Activated naive CD4-positive, alpha-beta T cell treated with anti-CD3 and anti-CD28 coated beads, Interleukin-2, amount 50 U/mL, for 72 hours (primary cell): ENCODE measurements at regions not wholly inside any gene's neighbourhood (a gene's known extent, or its start where the extent isn't known, plus 50 kb on each side); places are given as distances from the start of the nearest gene placed in this dataset.

Experiments used
- ATAC-seq, 2 donors: fragments of 150-1000 bp; cut with Tn5 transposase; 2 replicates each; pipeline ENCODE4 v1.10.0; 2021; ENCODE audit warnings: mild to moderate bottlenecking in 2 of 2, moderate library complexity in 2 of 2
- DNase-seq, 2 donors: peaks; one replicate each; pipeline ENCODE4 v3.0.0; 2021 to 2022; ENCODE audit warnings: low spot score in 2 of 2
- H3K27ac Mint-ChIP-seq, 2 donors: one replicate each; pipeline ENCODE4 v1.8.0; 2022; ENCODE audit warnings: mild to moderate bottlenecking in 2 of 2, mixed read lengths in 2 of 2
- H3K36me3 Mint-ChIP-seq, 2 donors: one replicate each; pipeline ENCODE4 v1.8.0; 2022; ENCODE audit warnings: mixed read lengths in 2 of 2
- H3K9me3 Mint-ChIP-seq, 2 donors: one replicate each; pipeline ENCODE4 v1.8.0; 2022; ENCODE audit warnings: mixed read lengths in 2 of 2

DNA sequence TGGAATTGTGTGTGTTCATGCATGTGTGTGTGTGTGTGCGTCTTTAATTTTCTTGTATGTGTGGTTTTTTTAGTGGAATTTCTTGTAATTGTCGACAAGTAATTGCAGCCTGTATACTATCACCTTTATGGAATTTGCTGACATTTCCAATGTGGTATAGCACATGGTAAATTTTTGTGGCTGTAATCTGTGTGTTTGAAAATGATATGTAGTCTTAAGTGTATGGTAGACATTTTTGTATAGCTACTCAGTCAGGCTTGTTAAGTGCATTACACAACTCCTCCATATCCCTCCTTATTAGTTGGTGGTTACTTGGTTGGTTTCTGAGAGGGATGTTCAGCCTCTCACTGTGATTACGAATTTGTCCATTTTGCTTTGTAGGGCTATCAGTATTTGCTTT is 384.5 kb upstream of the HSF2 start:
- ATAC-seq: no peak
- no peaks in the 10 kb centered on the region for H3K36me3 Mint-ChIP-seq
- DNase-seq: no peak
- no peaks in the 10 kb centered on the region for H3K9me3 Mint-ChIP-seq
- H3K27ac Mint-ChIP-seq: no peak overlapping the region

GRCh38 chr6:122020588-122021264 is 378.7 kb upstream of the HSF2 start:
- Mint-ChIP-seq H3K9me3 (no peaks in the 10 kb centered on the region), H3K36me3 (no peaks in the 10 kb centered on the region), H3K27ac (no peak overlapping the region)
- ATAC-seq (no peak), DNase-seq (no peak)

DNA sequence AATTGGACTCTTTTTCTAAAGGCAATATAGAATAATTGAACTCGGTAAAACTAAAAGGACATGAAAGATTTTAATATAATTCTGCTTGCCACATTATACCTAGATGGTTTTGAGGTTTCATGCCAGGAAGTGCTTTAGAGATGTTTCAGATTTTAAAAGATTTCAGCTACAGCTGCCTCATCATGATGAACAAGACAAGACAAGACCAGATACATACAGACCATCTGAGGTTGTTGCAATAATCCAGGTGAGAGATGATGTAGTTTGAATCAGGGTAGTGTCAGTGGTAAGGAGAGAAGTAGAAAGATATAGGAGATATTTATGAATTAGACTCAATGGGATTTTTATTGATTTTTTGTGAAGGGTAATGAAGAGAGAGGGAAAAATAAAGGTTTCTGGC is 374.3 kb upstream of the HSF2 start:
- ATAC-seq: no peak
- no peak overlapping the region for H3K27ac Mint-ChIP-seq
- H3K36me3 Mint-ChIP-seq: no peaks in the 10 kb centered on the region
- H3K9me3 Mint-ChIP-seq: no peaks in the 10 kb centered on the region
- no peak for DNase-seq

DNA sequence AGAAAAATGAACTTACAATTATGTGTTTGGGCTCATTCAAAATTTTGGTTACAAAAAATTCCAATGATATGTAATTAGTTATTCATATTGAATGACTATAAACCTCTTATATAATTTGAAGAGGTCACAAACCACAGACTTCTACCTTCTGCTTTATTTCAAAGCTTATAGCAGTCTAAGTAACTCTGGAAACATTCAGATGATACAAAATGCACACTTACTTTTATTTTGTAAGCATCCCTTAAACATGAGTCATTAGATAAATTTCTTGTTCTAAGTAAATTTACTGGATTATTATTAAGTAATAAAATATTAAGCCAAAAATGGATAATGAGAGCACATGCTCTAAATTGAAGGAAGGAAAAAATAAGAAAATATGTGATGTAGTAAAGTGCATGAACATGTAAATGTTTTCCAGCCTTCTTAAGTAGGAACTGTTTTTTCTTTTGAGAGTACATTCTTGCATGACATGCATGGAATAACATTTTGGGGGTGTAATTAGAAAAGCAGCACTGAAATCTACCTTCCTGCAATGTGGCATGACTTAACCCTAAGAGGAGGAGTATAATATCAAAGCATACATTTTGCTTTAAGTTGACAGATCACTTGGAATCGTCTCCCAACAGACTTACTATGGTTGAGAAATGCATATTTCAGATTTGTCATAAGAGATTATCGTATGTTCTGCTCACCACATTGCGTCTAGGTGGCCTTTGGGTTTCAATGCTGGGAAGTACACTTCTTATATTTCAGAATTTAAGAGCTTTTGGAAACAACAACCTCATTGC is 372.7 kb upstream of the HSF2 start:
- DNase-seq: no peak
- Mint-ChIP-seq H3K9me3 (no peaks in the 10 kb centered on the region), H3K36me3 (no peaks in the 10 kb centered on the region), H3K27ac (no peak overlapping the region)
- ATAC-seq: no peak

DNA sequence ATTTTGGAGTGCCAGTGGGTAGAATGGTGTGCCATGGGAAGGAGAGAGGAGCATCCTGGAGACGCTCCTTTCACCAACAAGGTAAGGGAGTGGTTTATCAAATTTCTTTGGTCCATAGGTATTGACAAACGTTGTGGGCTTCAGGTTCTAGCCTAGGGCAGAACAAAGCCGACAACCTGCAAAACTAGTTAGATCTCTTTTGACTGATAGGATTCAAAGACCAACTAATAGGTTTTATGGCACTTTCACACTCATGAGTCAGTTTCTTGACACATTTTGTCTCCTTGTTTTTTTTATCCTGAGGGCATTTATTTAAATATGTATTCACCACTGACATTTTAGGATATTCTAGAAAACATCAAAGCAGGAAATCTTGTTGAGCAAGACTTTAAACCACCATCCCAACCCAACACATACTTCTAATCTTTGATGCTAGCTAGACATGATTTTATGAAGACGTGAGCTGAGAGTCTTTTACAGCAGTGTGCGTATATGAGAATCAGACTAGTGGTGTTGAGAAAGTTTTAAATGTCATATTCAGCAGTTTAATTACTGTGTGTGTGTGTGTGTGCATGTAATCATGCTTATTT is 370.4 kb upstream of the HSF2 start:
- no peaks in the 10 kb centered on the region for H3K36me3 Mint-ChIP-seq
- no peaks in the 10 kb centered on the region for H3K9me3 Mint-ChIP-seq
- DNase-seq (no peak), ATAC-seq (no peak)
- H3K27ac Mint-ChIP-seq: no peak overlapping the region

DNA sequence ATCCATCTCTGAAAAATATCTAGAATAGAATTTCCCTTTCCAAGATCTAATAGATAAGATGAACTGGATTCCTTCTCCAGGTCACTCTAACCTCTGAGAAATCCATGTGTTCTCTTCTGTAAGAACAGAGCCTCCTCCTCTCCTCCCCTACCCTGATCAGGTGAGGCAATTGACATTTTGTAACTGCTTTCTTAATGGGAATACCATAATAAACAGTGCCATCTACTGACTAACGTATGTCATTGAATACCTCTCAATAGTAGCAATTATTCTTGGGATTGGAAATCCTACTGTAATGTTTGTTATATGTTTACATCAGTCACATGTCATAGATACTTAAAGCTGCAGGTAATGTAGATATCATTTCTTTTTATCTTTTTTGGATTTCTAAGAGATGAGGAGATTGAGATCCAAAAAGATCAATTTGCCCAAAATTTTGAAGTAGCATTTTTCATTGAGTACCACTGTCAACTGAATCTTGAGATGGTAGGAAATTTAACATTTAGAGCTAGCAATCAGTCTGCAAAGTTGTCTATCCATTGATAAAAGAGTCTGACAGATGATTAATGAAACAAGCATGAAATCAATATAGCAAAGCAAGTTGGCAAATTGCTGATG is 365.8 kb upstream of the HSF2 start:
- no peak overlapping the region for H3K27ac Mint-ChIP-seq
- DNase-seq: no peak
- no peaks in the 10 kb centered on the region for H3K36me3 Mint-ChIP-seq
- H3K9me3 Mint-ChIP-seq: no peaks in the 10 kb centered on the region
- ATAC-seq: peak; percentile 54 to 66

DNA sequence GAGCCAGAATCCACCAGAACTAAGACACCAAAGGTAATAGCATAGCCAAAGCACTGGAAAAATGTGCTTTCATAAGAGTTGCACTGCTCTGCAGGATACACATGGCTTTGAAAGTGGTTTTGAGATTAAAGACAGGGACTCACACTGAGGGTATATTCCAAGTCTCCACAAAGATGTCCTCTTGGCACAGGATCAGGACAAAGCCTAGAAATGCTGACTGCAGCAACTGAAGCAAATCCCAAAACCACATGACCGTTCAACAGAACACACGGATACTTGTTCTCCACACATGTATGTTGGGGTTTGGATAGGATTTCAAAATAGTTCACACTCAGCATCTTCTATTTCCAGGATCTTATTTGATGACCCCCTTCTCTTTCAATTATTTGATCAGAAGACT is 364.3 kb upstream of the HSF2 start:
- Mint-ChIP-seq H3K27ac (no peak overlapping the region), H3K9me3 (no peaks in the 10 kb centered on the region), H3K36me3 (no peaks in the 10 kb centered on the region)
- ATAC-seq (no peak), DNase-seq (no peak)

DNA sequence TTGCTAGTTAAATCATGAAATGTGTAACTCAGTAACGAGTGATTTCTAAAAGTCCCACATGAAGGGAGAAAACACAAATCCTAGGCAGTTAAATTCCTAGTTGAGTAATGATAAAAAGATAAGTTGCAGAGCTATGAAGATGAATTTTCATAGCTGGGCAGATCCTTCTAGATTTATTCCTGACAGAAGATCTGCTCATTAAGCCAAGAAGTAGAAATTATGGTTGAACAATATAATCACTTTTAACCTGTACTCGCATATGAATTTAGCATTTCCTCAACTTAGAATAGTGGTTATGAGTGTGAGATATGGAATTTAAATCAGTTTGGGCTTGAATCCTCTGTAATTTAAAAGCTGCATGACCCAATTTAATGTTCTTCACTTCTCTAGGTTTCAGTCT is 359.2 kb upstream of the HSF2 start:
- H3K27ac Mint-ChIP-seq: no peak overlapping the region
- ATAC-seq: no peak
- no peak for DNase-seq
- no peaks in the 10 kb centered on the region for H3K36me3 Mint-ChIP-seq
- H3K9me3 Mint-ChIP-seq: no peaks in the 10 kb centered on the region

DNA sequence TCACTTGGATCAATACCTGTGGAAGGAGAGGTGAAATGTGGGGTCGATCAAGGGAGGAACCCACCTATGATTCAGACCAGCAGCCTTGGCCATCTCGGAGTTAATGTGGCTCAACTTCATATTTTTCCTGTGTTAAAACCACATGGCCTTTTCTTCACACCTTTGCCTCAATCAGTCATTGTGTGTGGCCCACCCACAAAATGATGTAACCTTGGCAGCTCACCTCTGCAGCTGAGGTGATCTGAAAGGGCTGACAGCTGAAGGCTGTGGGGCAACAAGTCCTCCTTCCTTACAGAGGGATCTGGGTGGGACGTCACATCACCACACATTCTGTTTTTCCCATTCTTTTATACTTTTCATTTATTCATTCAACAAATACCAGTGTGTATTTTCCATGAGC is 357.1 kb upstream of the HSF2 start:
- ATAC-seq: peak in 1 of 2 donors; percentile 51
- Mint-ChIP-seq H3K27ac (no peak overlapping the region), H3K36me3 (no peaks in the 10 kb centered on the region), H3K9me3 (no peaks in the 10 kb centered on the region)
- DNase-seq: no peak

- no peaks in the 10 kb centered on the region for H3K36me3 Mint-ChIP-seq
- DNase-seq: no peak
- ATAC-seq: peak in 1 of 2 donors; percentile 79
- H3K9me3 Mint-ChIP-seq: no peaks in the 10 kb centered on the region
- H3K27ac Mint-ChIP-seq: no peak overlapping the region
Observed at GRCh38 chr6:122042960-122043735, 356.3 kb upstream of the HSF2 start.

GRCh38 chr6:122048570-122048969 is 350.9 kb upstream of the HSF2 start:
- ATAC-seq: no peak

DNA sequence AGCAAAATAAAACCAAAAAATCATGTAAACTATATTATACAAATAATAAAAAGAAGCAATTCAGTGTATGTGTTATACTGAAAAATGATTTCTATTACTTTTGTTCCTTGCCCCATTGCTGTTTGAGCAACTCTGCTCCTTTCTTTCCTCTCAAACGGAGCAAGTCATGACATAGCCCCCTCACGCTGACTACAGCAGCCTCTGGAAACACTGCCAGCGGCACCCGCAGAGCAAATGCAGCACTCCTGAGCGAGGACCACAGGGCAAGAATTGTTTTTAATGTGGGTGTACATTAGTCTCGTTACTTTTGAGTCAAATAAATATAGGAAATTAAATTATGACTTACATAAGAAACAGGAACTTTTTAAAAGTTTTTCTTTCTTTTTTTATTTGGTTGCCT is 350.1 kb upstream of the HSF2 start:
- H3K36me3 Mint-ChIP-seq: no peaks in the 10 kb centered on the region
- ATAC-seq (no peak), DNase-seq (no peak)
- H3K9me3 Mint-ChIP-seq: no peaks in the 10 kb centered on the region
- no peak overlapping the region for H3K27ac Mint-ChIP-seq

More at GRCh38 chr6:122048570-122048969, 350.9 kb upstream of the HSF2 start:
- H3K27ac Mint-ChIP-seq: no peak overlapping the region
- H3K9me3 Mint-ChIP-seq: no peaks in the 10 kb centered on the region
- DNase-seq: no peak
- no peaks in the 10 kb centered on the region for H3K36me3 Mint-ChIP-seq

GRCh38 chr6:122050242-122050755 is 349.2 kb upstream of the HSF2 start:
- ATAC-seq: no peak
- no peak overlapping the region for H3K27ac Mint-ChIP-seq
- no peaks in the 10 kb centered on the region for H3K36me3 Mint-ChIP-seq
- DNase-seq: no peak
- H3K9me3 Mint-ChIP-seq: no peaks in the 10 kb centered on the region

- Mint-ChIP-seq H3K9me3 (no peaks in the 10 kb centered on the region), H3K36me3 (no peaks in the 10 kb centered on the region), H3K27ac (no peak overlapping the region)
- no peak for ATAC-seq
- DNase-seq: no peak
Observed at GRCh38 chr6:122052346-122052900, 347.0 kb upstream of the HSF2 start.

DNA sequence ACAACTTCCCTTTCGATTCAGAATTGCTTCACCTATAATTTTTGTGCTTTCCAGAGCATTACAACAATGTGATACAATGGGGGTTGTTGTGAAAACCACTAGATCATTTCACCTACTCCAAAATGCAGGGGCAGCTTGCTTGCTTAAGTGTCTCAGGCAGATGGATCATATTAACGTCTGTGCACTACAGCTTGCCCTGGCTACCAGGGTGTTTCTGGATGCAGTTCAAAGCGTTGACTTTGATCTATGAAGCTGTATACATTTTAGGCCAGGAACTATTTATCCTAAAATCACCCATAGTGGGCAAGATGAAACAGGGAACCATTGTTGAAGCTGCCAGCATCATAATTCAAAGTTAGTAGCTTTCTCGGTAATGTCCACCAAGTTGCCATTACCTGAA is 339.5 kb upstream of the HSF2 start:
- Mint-ChIP-seq H3K27ac (no peak overlapping the region), H3K36me3 (no peaks in the 10 kb centered on the region), H3K9me3 (no peaks in the 10 kb centered on the region)
- no peak for DNase-seq
- ATAC-seq: no peak

- DNase-seq (no peak), ATAC-seq (no peak)
- H3K9me3 Mint-ChIP-seq: no peaks in the 10 kb centered on the region
Observed at GRCh38 chr6:122061855-122062254, 337.6 kb upstream of the HSF2 start.

More at GRCh38 chr6:122061855-122062254, 337.6 kb upstream of the HSF2 start:
- H3K36me3 Mint-ChIP-seq: no peaks in the 10 kb centered on the region
- H3K27ac Mint-ChIP-seq: no peak overlapping the region
